SK-N-SH (cell line): ENCODE measurements at regions not wholly inside any gene's neighbourhood (a gene's known extent, or its start where the extent isn't known, plus 50 kb on each side); places are given as distances from the start of the nearest gene placed in this dataset.

Experiments used
- CTCF ChIA-PET: fragments of 300-600, 350-600 bp; formaldehyde crosslinking; extraction: SDS; loops from one replicate; lab custom pipeline; 2021; lab: Yijun Ruan, JAX
- POLR2A ChIA-PET: fragments of 350-600 bp; sonication (Branson Sonifier 250); formaldehyde crosslinking; extraction: SDS; loops from one replicate; lab custom pipeline; 2020; ENCODE audit warnings: antibody characterized with exemption, inconsistent platforms; lab: Yijun Ruan, JAX
- DNase-seq: peaks from one replicate; pipeline ENCODE4 v3.0.0; 2012
- H2AFZ ChIP-seq: fragments of 200-600 bp; sonication (generic); 2 replicates; pipeline ENCODE4 v1.8.1; 2016; ENCODE audit warnings: antibody characterized with exemption, mild to moderate bottlenecking, low read depth
- H3F3A ChIP-seq: fragments of 200-600 bp; sonication (generic); replicated peaks from 2 replicates; pipeline ENCODE3; 2016; ENCODE audit warnings: antibody characterized with exemption, mild to moderate bottlenecking; ENCODE audit not compliant: insufficient read depth
- H3K27ac ChIP-seq, 2 experiments: fragments of 200-500 bp in 1 of 2; fragments of 200-600 bp in 1 of 2; sonication (Bioruptor generic) in 1 of 2; sonication (generic), shearing (Covaris generic) in 1 of 2; 2 replicates each; pipeline versions ENCODE4 v1.5.1 to v1.6.1; 2014 to 2016; ENCODE audit warnings: low read depth in 2 of 2, inconsistent platforms in 1 of 2, low read length in 1 of 2, mild to moderate bottlenecking in 1 of 2, mixed read lengths in 1 of 2
- H3K27me3 ChIP-seq: fragments of 200-600 bp; sonication (generic), shearing (Covaris generic); 2 replicates; pipeline ENCODE4 v1.6.1; 2016; ENCODE audit warnings: mixed run types; ENCODE audit not compliant: insufficient read depth
- H3K36me3 ChIP-seq, 2 experiments: fragments of 200-500 bp in 1 of 2; fragments of 200-600 bp in 1 of 2; sonication (Bioruptor generic) in 1 of 2; sonication (generic) in 1 of 2; replicated peaks in 1 of 2; 2 replicates each; pipeline versions ENCODE3 to v1.5.1; 2014 to 2016; ENCODE audit warnings: low read length in 1 of 2, mild to moderate bottlenecking in 1 of 2; ENCODE audit not compliant: insufficient read depth in 2 of 2, control insufficient read depth in 1 of 2
- H3K4me1 ChIP-seq, 2 experiments: fragments of 200-500 bp in 1 of 2; fragments of 200-600 bp in 1 of 2; sonication (Bioruptor generic) in 1 of 2; sonication (generic), shearing (Covaris generic) in 1 of 2; 2 replicates each; pipeline versions ENCODE4 v1.5.1 to v1.6.1; 2014 to 2016; ENCODE audit warnings: low read depth in 1 of 2, low read length in 1 of 2, mixed run types in 1 of 2; ENCODE audit not compliant: insufficient read depth in 2 of 2, control insufficient read depth in 1 of 2
- H3K4me2 ChIP-seq: fragments of 200-600 bp; sonication (generic), shearing (Covaris generic); 2 replicates; pipeline ENCODE4 v1.6.1; 2017; ENCODE audit warnings: mixed run types
- H3K4me3 ChIP-seq, 2 experiments: fragments of 200-500 bp in 1 of 2; fragments of 200-600 bp in 1 of 2; sonication (Bioruptor generic) in 1 of 2; sonication (generic), shearing (Covaris generic) in 1 of 2; 2 replicates each; pipeline versions ENCODE4 v1.5.1 to v1.8.1; 2014 to 2016; ENCODE audit warnings: low read depth in 2 of 2, inconsistent platforms in 1 of 2, low read length in 1 of 2, mild to moderate bottlenecking in 1 of 2, mixed read lengths in 1 of 2, moderate library complexity in 1 of 2
- H3K79me2 ChIP-seq: fragments of 200-600 bp; sonication (generic); 2 replicates; pipeline ENCODE4 v1.8.1; 2017; ENCODE audit warnings: mild to moderate bottlenecking; ENCODE audit not compliant: insufficient read depth
- H3K9ac ChIP-seq: fragments of 200-600 bp; sonication (generic); 2 replicates; pipeline ENCODE4 v1.6.1; 2017; ENCODE audit warnings: mixed run types
- H3K9me2 ChIP-seq: fragments of 200-600 bp; sonication (generic); 2 replicates; pipeline ENCODE4 v1.6.1; 2017; ENCODE audit warnings: mixed run types
- H3K9me3 ChIP-seq: fragments of 200-600 bp; sonication (generic); 2 replicates; pipeline ENCODE4 v1.6.1; 2017; ENCODE audit warnings: mixed run types, mild to moderate bottlenecking, moderate library complexity
- H4K20me1 ChIP-seq: fragments of 200-600 bp; sonication (generic); 2 replicates; pipeline ENCODE4 v1.6.1; 2017; ENCODE audit warnings: mild to moderate bottlenecking, mixed run types; ENCODE audit not compliant: insufficient read depth
- FOSL2 ChIP-seq: IDR thresholded peaks from 2 replicates; pipeline ENCODE4 v1.4.0; 2012; ENCODE audit warnings: low read depth, mild to moderate bottlenecking, moderate library complexity, borderline replicate concordance
- FOXM1 ChIP-seq: IDR thresholded peaks from 2 replicates; pipeline ENCODE4 v1.4.0; 2012; ENCODE audit warnings: low read depth, mild to moderate bottlenecking
- NFIC ChIP-seq: IDR thresholded peaks from 2 replicates; pipeline ENCODE4 v1.4.0; 2012; ENCODE audit warnings: borderline replicate concordance
- NRF1 ChIP-seq: IDR thresholded peaks from 2 replicates; pipeline ENCODE4 v1.6.1; 2012; ENCODE audit warnings: low read depth, mild to moderate bottlenecking, low read length
- SIN3A ChIP-seq: IDR thresholded peaks from 2 replicates; pipeline ENCODE4 v1.6.1; 2012; ENCODE audit warnings: low read depth, mild to moderate bottlenecking, low read length, moderate library complexity, borderline replicate concordance
- TF ChIP-seq, protein P1 (sequence below): IDR thresholded peaks from 2 replicates; pipeline ENCODE4 v1.4.0; 2012; ENCODE audit warnings: low read depth, borderline replicate concordance
- TF ChIP-seq, protein P2 (sequence below): fragments of 200-600 bp; sonication (generic); IDR thresholded peaks from 2 replicates; pipeline ENCODE4 v1.6.1; 2017; ENCODE audit warnings: antibody characterized with exemption, mild to moderate bottlenecking, moderate library complexity
- TF ChIP-seq, protein P3 (sequence below): IDR thresholded peaks from 2 replicates; pipeline ENCODE4 v1.4.0; 2012; ENCODE audit warnings: low read depth, borderline replicate concordance
- TF ChIP-seq, protein P4 (sequence below): IDR thresholded peaks from 2 replicates; pipeline ENCODE4 v1.6.1; 2012; ENCODE audit warnings: mild to moderate bottlenecking, low read depth, low read length, moderate library complexity

DNA sequence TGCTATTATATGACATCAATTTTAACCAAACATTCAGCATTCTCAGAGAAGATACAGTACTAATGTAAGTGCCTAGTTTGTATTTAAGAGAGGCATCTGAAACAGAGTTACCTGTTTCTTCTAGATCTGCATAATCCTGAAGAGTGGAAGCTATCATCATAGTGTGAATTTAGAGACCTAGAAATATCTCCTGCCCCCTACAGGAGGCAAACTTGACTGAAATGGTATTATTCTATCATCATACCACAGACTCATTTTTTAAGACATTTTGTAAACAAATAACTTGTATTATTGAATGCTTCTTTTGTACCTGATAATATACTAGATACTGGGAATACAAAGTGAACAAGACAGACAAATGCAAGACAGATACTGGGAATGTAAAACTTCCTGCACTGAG is 216.8 kb upstream of the RPS23 start:
- DNase-seq: no peak
- TF ChIP-seq, protein P1, sequence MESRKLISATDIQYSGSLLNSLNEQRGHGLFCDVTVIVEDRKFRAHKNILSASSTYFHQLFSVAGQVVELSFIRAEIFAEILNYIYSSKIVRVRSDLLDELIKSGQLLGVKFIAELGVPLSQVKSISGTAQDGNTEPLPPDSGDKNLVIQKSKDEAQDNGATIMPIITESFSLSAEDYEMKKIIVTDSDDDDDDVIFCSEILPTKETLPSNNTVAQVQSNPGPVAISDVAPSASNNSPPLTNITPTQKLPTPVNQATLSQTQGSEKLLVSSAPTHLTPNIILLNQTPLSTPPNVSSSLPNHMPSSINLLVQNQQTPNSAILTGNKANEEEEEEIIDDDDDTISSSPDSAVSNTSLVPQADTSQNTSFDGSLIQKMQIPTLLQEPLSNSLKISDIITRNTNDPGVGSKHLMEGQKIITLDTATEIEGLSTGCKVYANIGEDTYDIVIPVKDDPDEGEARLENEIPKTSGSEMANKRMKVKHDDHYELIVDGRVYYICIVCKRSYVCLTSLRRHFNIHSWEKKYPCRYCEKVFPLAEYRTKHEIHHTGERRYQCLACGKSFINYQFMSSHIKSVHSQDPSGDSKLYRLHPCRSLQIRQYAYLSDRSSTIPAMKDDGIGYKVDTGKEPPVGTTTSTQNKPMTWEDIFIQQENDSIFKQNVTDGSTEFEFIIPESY: no peak
- TF ChIP-seq NFIC (no peak), FOXM1 (no peak)
- TF ChIP-seq, protein P2, sequence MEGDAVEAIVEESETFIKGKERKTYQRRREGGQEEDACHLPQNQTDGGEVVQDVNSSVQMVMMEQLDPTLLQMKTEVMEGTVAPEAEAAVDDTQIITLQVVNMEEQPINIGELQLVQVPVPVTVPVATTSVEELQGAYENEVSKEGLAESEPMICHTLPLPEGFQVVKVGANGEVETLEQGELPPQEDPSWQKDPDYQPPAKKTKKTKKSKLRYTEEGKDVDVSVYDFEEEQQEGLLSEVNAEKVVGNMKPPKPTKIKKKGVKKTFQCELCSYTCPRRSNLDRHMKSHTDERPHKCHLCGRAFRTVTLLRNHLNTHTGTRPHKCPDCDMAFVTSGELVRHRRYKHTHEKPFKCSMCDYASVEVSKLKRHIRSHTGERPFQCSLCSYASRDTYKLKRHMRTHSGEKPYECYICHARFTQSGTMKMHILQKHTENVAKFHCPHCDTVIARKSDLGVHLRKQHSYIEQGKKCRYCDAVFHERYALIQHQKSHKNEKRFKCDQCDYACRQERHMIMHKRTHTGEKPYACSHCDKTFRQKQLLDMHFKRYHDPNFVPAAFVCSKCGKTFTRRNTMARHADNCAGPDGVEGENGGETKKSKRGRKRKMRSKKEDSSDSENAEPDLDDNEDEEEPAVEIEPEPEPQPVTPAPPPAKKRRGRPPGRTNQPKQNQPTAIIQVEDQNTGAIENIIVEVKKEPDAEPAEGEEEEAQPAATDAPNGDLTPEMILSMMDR: peak; percentile 36; the same call in 1 of the 2 replicates
- TF ChIP-seq, all 33 proteins: peak for 1
- H3K79me2 ChIP-seq: no peaks in the 10 kb centered on the region
- H3K4me2 ChIP-seq: no peak overlapping the region
- H3F3A ChIP-seq: no peaks in the 10 kb centered on the region
- ChIA-PET CTCF (interaction anchor here (1.1 kb wide), 1 partner anchor 132 kb away, joined by 3 read pairs; no protein-coding TSS in a partner anchor), POLR2A (no interaction called here)
- no peak overlapping the region for H3K4me3 ChIP-seq
- no peaks in the 10 kb centered on the region for H3K27me3 ChIP-seq
- H2AFZ ChIP-seq: no peak overlapping the region
- no peaks in the 10 kb centered on the region for H3K9me3 ChIP-seq
- H4K20me1 ChIP-seq: no peaks in the 10 kb centered on the region
- no peak overlapping the region for H3K27ac ChIP-seq
- no peaks in the 10 kb centered on the region for H3K4me1 ChIP-seq
- no peak overlapping the region for H3K9ac ChIP-seq
- no peaks in the 10 kb centered on the region for H3K9me2 ChIP-seq
- H3K36me3 ChIP-seq: no peaks in the 10 kb centered on the region

GRCh38 chr5:82493221-82493620 is 215.1 kb upstream of the RPS23 start:
- H3K79me2 ChIP-seq: no peaks in the 10 kb centered on the region
- no peaks in the 10 kb centered on the region for H3K36me3 ChIP-seq
- TF ChIP-seq, protein P3, sequence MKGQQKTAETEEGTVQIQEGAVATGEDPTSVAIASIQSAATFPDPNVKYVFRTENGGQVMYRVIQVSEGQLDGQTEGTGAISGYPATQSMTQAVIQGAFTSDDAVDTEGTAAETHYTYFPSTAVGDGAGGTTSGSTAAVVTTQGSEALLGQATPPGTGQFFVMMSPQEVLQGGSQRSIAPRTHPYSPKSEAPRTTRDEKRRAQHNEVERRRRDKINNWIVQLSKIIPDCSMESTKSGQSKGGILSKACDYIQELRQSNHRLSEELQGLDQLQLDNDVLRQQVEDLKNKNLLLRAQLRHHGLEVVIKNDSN: no peak
- TF ChIP-seq SIN3A (no peak), NRF1 (no peak), NFIC (no peak), FOSL2 (no peak)
- TF ChIP-seq, protein P4, sequence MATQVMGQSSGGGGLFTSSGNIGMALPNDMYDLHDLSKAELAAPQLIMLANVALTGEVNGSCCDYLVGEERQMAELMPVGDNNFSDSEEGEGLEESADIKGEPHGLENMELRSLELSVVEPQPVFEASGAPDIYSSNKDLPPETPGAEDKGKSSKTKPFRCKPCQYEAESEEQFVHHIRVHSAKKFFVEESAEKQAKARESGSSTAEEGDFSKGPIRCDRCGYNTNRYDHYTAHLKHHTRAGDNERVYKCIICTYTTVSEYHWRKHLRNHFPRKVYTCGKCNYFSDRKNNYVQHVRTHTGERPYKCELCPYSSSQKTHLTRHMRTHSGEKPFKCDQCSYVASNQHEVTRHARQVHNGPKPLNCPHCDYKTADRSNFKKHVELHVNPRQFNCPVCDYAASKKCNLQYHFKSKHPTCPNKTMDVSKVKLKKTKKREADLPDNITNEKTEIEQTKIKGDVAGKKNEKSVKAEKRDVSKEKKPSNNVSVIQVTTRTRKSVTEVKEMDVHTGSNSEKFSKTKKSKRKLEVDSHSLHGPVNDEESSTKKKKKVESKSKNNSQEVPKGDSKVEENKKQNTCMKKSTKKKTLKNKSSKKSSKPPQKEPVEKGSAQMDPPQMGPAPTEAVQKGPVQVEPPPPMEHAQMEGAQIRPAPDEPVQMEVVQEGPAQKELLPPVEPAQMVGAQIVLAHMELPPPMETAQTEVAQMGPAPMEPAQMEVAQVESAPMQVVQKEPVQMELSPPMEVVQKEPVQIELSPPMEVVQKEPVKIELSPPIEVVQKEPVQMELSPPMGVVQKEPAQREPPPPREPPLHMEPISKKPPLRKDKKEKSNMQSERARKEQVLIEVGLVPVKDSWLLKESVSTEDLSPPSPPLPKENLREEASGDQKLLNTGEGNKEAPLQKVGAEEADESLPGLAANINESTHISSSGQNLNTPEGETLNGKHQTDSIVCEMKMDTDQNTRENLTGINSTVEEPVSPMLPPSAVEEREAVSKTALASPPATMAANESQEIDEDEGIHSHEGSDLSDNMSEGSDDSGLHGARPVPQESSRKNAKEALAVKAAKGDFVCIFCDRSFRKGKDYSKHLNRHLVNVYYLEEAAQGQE: no peak
- CTCF ChIA-PET: no interaction called here
- no peaks in the 10 kb centered on the region for H3K9me3 ChIP-seq
- no peak for DNase-seq
- H3K9me2 ChIP-seq: no peaks in the 10 kb centered on the region
- H3K4me3 ChIP-seq: no peak overlapping the region
- no peak overlapping the region for H3K4me2 ChIP-seq
- H3K27me3 ChIP-seq: no peaks in the 10 kb centered on the region
- H4K20me1 ChIP-seq: no peaks in the 10 kb centered on the region
- no peak overlapping the region for H3K27ac ChIP-seq
- POLR2A ChIA-PET: no interaction called here
- no peaks in the 10 kb centered on the region for H3K4me1 ChIP-seq
- H2AFZ ChIP-seq: no peak overlapping the region
- H3K9ac ChIP-seq: no peak overlapping the region
- no peaks in the 10 kb centered on the region for H3F3A ChIP-seq
